Hepatocyte (in vitro differentiated cells): ENCODE measurements at regions not wholly inside any gene's neighbourhood (a gene's known extent, or its start where the extent isn't known, plus 50 kb on each side); places are given as distances from the start of the nearest gene placed in this dataset.

Experiments
- EZH2 ChIP-seq: fragments of 200-600 bp; sonication (generic); IDR thresholded peaks from 2 replicates; pipeline ENCODE4 v1.6.1; 2016; ENCODE audit warnings: antibody characterized with exemption, mild to moderate bottlenecking, borderline replicate concordance
- EZH2phosphoT487 ChIP-seq: fragments of 200-600 bp; sonication (generic); IDR thresholded peaks from one replicate; pipeline ENCODE4 v1.6.1; 2018; ENCODE audit warnings: antibody characterized with exemption, mild to moderate bottlenecking, low read depth, moderate library complexity; ENCODE audit not compliant: unreplicated experiment, severe bottlenecking
- TF ChIP-seq, protein P1 (sequence below): fragments of 200-600 bp; sonication (generic); IDR thresholded peaks from 2 replicates; pipeline ENCODE4 v1.5.1; 2016; ENCODE audit warnings: antibody characterized with exemption, mild to moderate bottlenecking; ENCODE audit not compliant: poor library complexity

DNA sequence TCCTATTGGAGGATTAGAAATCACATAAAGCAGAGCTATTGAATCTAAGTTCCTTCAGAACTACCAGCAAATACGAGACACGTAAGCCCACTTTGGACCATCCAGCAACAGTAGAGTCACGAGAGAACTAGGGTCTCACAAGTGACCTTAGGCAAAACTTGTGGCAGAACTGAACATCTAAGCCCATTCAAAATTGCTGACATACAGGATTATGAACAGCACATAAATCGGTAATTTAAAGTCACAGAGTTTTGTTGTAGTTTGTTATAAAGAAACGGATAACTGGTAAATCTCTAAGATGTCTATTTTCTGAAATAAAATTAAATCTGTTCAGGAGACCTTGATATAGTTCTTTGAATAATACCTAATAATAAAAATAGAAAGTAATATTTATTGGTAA lies 1366.0 kb downstream of the NCAM2 start:
- TF ChIP-seq, protein P1, sequence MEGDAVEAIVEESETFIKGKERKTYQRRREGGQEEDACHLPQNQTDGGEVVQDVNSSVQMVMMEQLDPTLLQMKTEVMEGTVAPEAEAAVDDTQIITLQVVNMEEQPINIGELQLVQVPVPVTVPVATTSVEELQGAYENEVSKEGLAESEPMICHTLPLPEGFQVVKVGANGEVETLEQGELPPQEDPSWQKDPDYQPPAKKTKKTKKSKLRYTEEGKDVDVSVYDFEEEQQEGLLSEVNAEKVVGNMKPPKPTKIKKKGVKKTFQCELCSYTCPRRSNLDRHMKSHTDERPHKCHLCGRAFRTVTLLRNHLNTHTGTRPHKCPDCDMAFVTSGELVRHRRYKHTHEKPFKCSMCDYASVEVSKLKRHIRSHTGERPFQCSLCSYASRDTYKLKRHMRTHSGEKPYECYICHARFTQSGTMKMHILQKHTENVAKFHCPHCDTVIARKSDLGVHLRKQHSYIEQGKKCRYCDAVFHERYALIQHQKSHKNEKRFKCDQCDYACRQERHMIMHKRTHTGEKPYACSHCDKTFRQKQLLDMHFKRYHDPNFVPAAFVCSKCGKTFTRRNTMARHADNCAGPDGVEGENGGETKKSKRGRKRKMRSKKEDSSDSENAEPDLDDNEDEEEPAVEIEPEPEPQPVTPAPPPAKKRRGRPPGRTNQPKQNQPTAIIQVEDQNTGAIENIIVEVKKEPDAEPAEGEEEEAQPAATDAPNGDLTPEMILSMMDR: no peak
- TF ChIP-seq EZH2phosphoT487: no peak
- TF ChIP-seq EZH2: no peak
